ENCODE measurements at regions not wholly inside any gene's neighbourhood (a gene's known extent, or its start where the extent isn't known, plus 50 kb on each side); places are given as distances from the start of the nearest gene placed in this dataset.
"Not testable (repeated sequence)": the region's sequence is repeated elsewhere in the genome, so short reads cannot be mapped to it uniquely, and the experiment has no call there.

- no peak for FAIRE-seq
Observed at GRCh38 chr2:198909525-198910267, 548.0 kb downstream of the SATB2 start.

- FAIRE-seq = no peak
Observed at GRCh38 chr2:198905881-198906612, 551.7 kb downstream of the SATB2 start.

- FAIRE-seq = no peak
Observed at GRCh38 chr2:198901894-198902293, 555.8 kb downstream of the SATB2 start.

- no peak for FAIRE-seq
Observed at GRCh38 chr2:198900141-198900540, 557.6 kb downstream of the SATB2 start.

GRCh38 chr2:198890490-198890889, 567.2 kb downstream of the SATB2 start:
- no peak for FAIRE-seq

- FAIRE-seq = no peak
Observed at GRCh38 chr2:198883604-198884003, 574.1 kb downstream of the SATB2 start.

GRCh38 chr2:198880986-198881385, 576.8 kb downstream of the SATB2 start:
- FAIRE-seq = no peak

- peak; percentile 93 for FAIRE-seq
Observed at GRCh38 chr2:198880421-198880820, 577.3 kb downstream of the SATB2 start.

GRCh38 chr2:198874472-198874858, 583.3 kb downstream of the SATB2 start:
- FAIRE-seq = no peak

- no peak for FAIRE-seq
Observed at GRCh38 chr2:198873503-198874471, 584.0 kb downstream of the SATB2 start.

- FAIRE-seq = no peak
Observed at GRCh38 chr2:198863655-198864054, 594.1 kb downstream of the SATB2 start.

GRCh38 chr2:198861080-198861479, 596.7 kb downstream of the SATB2 start:
- FAIRE-seq = no peak

- FAIRE-seq = no peak
Observed at GRCh38 chr2:198857246-198857645, 600.5 kb downstream of the SATB2 start.

- not testable (repeated sequence) for FAIRE-seq
Observed at GRCh38 chr2:198855746-198856145, 602.0 kb downstream of the SATB2 start.

- no peak for FAIRE-seq
Observed at GRCh38 chr2:198852248-198852647, 605.5 kb downstream of the SATB2 start.

GRCh38 chr2:198825534-198825933, 632.2 kb downstream of the SATB2 start:
- FAIRE-seq = no peak

- FAIRE-seq = no peak
Observed at GRCh38 chr2:198817536-198817935, 640.2 kb downstream of the SATB2 start.

GRCh38 chr2:198815626-198816025, 642.1 kb downstream of the SATB2 start:
- no peak for FAIRE-seq

GRCh38 chr2:198811198-198811597, 646.5 kb downstream of the SATB2 start:
- FAIRE-seq = no peak

- no peak for FAIRE-seq
Observed at GRCh38 chr2:198809976-198810375, 647.8 kb downstream of the SATB2 start.

GRCh38 chr2:198807131-198807530, 650.6 kb downstream of the SATB2 start:
- no peak for FAIRE-seq

GRCh38 chr2:198795419-198795818, 662.3 kb downstream of the SATB2 start:
- no peak for FAIRE-seq

GRCh38 chr2:198791623-198792022, 666.1 kb downstream of the SATB2 start:
- FAIRE-seq = no peak
